OCI-LY7 (cell line): ENCODE measurements at regions not wholly inside any gene's neighbourhood (a gene's known extent, or its start where the extent isn't known, plus 50 kb on each side); places are given as distances from the start of the nearest gene placed in this dataset.

Experiments used
- BruUV-seq: library from RNA; stranded (reverse); fragments of 400-500 nt; replicated peaks from 2 replicates; lab custom pipeline; 2021; lab: Mats Ljungman, UMichigan
- CTCF ChIA-PET: fragments of 300-600 bp; sonication (Branson Sonifier 250); formaldehyde crosslinking; loops from one replicate; lab custom pipeline; 2022; ENCODE audit warnings: antibody characterized with exemption; ENCODE audit not compliant: unreplicated experiment; lab: Charles Lee
- POLR2A ChIA-PET: fragments of 300-600 bp; sonication (Branson Sonifier 250); formaldehyde crosslinking; loops from one replicate; lab custom pipeline; 2022; ENCODE audit warnings: antibody characterized with exemption; lab: Charles Lee
- DNase-seq: peaks from one replicate; pipeline ENCODE4 v3.0.0-alpha.2; 2015; ENCODE audit warnings: low spot score
- H2AFZ ChIP-seq: fragments of 200-600 bp; sonication (generic), shearing (Covaris generic); 2 replicates; pipeline ENCODE4 v1.6.1; 2014; ENCODE audit warnings: mild to moderate bottlenecking, antibody characterized with exemption, low read length, moderate library complexity
- H3K27ac ChIP-seq: fragments of 200-600 bp; sonication (generic); 2 replicates; pipeline ENCODE4 v1.5.1; 2014; ENCODE audit warnings: mixed run types, low read depth, mild to moderate bottlenecking, moderate library complexity, low read length, inconsistent platforms; ENCODE audit not compliant: poor library complexity, severe bottlenecking
- H3K36me3 ChIP-seq: fragments of 200-600 bp; sonication (generic); 2 replicates; pipeline ENCODE4 v1.6.1; 2014; ENCODE audit warnings: mild to moderate bottlenecking, antibody characterized with exemption, low read length, moderate library complexity, mixed read lengths; ENCODE audit not compliant: insufficient read depth
- H3K4me1 ChIP-seq: fragments of 200-600 bp; sonication (generic); 2 replicates; pipeline ENCODE4 v1.5.1; 2014; ENCODE audit warnings: mild to moderate bottlenecking, low read length; ENCODE audit not compliant: insufficient read depth, poor library complexity, severe bottlenecking
- H3K4me2 ChIP-seq: fragments of 200-600 bp; sonication (generic); 2 replicates; pipeline ENCODE4 v1.6.1; 2014; ENCODE audit warnings: mild to moderate bottlenecking, low read length
- H3K4me3 ChIP-seq: fragments of 200-600 bp; sonication (generic); 2 replicates; pipeline ENCODE4 v1.5.1; 2014; ENCODE audit warnings: mild to moderate bottlenecking, low read depth, low read length; ENCODE audit not compliant: poor library complexity, severe bottlenecking
- H3K79me2 ChIP-seq: fragments of 200-600 bp; sonication (generic); 2 replicates; pipeline ENCODE4 v1.6.1; 2016; ENCODE audit warnings: low read depth, mild to moderate bottlenecking, low read length, moderate library complexity, mixed read lengths; ENCODE audit not compliant: insufficient read depth
- H3K9me2 ChIP-seq: fragments of 200-600 bp; sonication (generic); 2 replicates; pipeline ENCODE4 v1.6.1; 2016; ENCODE audit warnings: mild to moderate bottlenecking, low read length, mixed read lengths; ENCODE audit not compliant: insufficient read depth
- H3K9me3 ChIP-seq: fragments of 200-600 bp; sonication (generic); 2 replicates; pipeline ENCODE4 v1.6.1; 2014; ENCODE audit warnings: mild to moderate bottlenecking, mixed run types, low read length, mixed read lengths
- H4K20me1 ChIP-seq: fragments of 200-600 bp; sonication (generic); 2 replicates; pipeline ENCODE4 v1.6.1; 2014; ENCODE audit warnings: mild to moderate bottlenecking, antibody characterized with exemption, low read length, moderate library complexity, mixed read lengths; ENCODE audit not compliant: insufficient read depth
- EZH2phosphoT487 ChIP-seq: fragments of 200-600 bp; sonication (generic); IDR thresholded peaks from 2 replicates; pipeline ENCODE4 v1.6.1; 2018; ENCODE audit warnings: low read depth, borderline replicate concordance, mild to moderate bottlenecking, mixed run types, antibody characterized with exemption, low read length, moderate library complexity, mixed read lengths
- intact Hi-C: fragments of 100-400 bp; cut with micrococcal nuclease; formaldehyde crosslinking; loops from one replicate; pipeline ENCODE4 v1.10.0; 2022; ENCODE audit not compliant: unreplicated experiment
- TF ChIP-seq, protein P1 (sequence below): fragments of 200-600 bp; sonication (generic); conservative IDR thresholded peaks from 2 replicates; pipeline ENCODE4 v1.5.1; 2014; ENCODE audit warnings: mild to moderate bottlenecking, antibody characterized with exemption, low read length, moderate library complexity, mixed read lengths

- no peak overlapping the region for H2AFZ ChIP-seq
- no peaks in the 10 kb centered on the region for H3K79me2 ChIP-seq
- DNase-seq, result no peak
- no peaks in the 10 kb centered on the region for H3K4me1 ChIP-seq
- H4K20me1 ChIP-seq, result no peaks in the 10 kb centered on the region
- no peaks in the 10 kb centered on the region for H3K9me2 ChIP-seq
- ChIA-PET CTCF (interaction anchor here (0.6 kb wide), 1 partner anchor 930 kb away, joined by 3 read pairs; no protein-coding TSS in a partner anchor), POLR2A (no interaction called here)
- H3K36me3 ChIP-seq, result no peaks in the 10 kb centered on the region
- no peak overlapping the region for H3K4me3 ChIP-seq
- no peaks in the 10 kb centered on the region; the same call in 1 of the 2 replicates for H3K9me3 ChIP-seq
- no peak overlapping the region for H3K27ac ChIP-seq
- intact Hi-C loops, result no loop called here
- TF ChIP-seq EZH2phosphoT487, result no peak
- TF ChIP-seq, protein P1, sequence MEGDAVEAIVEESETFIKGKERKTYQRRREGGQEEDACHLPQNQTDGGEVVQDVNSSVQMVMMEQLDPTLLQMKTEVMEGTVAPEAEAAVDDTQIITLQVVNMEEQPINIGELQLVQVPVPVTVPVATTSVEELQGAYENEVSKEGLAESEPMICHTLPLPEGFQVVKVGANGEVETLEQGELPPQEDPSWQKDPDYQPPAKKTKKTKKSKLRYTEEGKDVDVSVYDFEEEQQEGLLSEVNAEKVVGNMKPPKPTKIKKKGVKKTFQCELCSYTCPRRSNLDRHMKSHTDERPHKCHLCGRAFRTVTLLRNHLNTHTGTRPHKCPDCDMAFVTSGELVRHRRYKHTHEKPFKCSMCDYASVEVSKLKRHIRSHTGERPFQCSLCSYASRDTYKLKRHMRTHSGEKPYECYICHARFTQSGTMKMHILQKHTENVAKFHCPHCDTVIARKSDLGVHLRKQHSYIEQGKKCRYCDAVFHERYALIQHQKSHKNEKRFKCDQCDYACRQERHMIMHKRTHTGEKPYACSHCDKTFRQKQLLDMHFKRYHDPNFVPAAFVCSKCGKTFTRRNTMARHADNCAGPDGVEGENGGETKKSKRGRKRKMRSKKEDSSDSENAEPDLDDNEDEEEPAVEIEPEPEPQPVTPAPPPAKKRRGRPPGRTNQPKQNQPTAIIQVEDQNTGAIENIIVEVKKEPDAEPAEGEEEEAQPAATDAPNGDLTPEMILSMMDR, result no peak
- BruUV-seq, result no TSS peak
- no peak overlapping the region for H3K4me2 ChIP-seq
These were observed 360.4 kb upstream of the KCNH7 start for GRCh38 chr2:163198972-163199371.

GRCh38 chr2:163198007-163198406 is 359.4 kb upstream of the KCNH7 start:
- Histone ChIP-seq H3K4me3 (no peak overlapping the region), H3K27ac (no peak overlapping the region), H2AFZ (no peak overlapping the region), H3K36me3 (no peaks in the 10 kb centered on the region), H3K79me2 (no peaks in the 10 kb centered on the region), H3K9me3 (no peaks in the 10 kb centered on the region; the same call in 1 of the 2 replicates), H4K20me1 (no peaks in the 10 kb centered on the region), H3K9me2 (no peaks in the 10 kb centered on the region), H3K4me2 (no peak overlapping the region), H3K4me1 (no peaks in the 10 kb centered on the region)
- DNase-seq, result no peak
- TF ChIP-seq, protein P1, result no peak
- no peak for TF ChIP-seq EZH2phosphoT487
- no TSS peak for BruUV-seq
- ChIA-PET CTCF (no interaction called here), POLR2A (no interaction called here)
- intact Hi-C loops, result no loop called here

DNA sequence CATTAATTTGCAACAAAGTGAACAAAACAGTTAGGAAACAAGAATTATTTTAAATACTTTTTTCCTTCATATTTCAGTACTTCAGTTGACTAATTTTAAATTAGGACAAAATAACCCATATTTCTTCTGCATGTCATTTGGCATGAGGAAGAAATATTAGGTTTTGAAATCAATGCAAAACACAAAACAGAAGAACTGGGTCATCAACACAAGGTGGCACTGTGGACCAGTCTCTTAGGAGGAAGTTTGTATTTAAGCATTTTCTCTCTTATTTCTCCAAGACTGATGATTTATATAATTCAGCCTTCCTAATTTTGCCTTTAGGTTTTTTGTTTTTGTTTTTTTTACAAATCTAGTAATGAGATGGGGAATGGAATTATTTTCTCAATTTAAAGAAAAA is 352.8 kb upstream of the KCNH7 start:
- BruUV-seq, result no TSS peak
- intact Hi-C loops, result no loop called here
- TF ChIP-seq, protein P1, result peak; percentile 80
- no peak for TF ChIP-seq EZH2phosphoT487

More for the DNA sequence above, 352.8 kb upstream of the KCNH7 start:
- no peaks in the 10 kb centered on the region for H4K20me1 ChIP-seq
- H3K9me2 ChIP-seq, result no peaks in the 10 kb centered on the region
- POLR2A ChIA-PET, result no interaction called here
- H3K79me2 ChIP-seq, result no peaks in the 10 kb centered on the region
- H3K4me1 ChIP-seq, result no peaks in the 10 kb centered on the region
- no peaks in the 10 kb centered on the region; the same call in 1 of the 2 replicates for H3K9me3 ChIP-seq
- no peak overlapping the region for H3K4me2 ChIP-seq
- H3K4me3 ChIP-seq, result no peak overlapping the region
- CTCF ChIA-PET, result no interaction called here
- no peaks in the 10 kb centered on the region for H3K36me3 ChIP-seq
- H3K27ac ChIP-seq, result no peak overlapping the region
- peak; percentile 16 for DNase-seq
- H2AFZ ChIP-seq, result no peak overlapping the region
